ENCODE measurements at regions not wholly inside any gene's neighbourhood (a gene's known extent, or its start where the extent isn't known, plus 50 kb on each side); places are given as distances from the start of the nearest gene placed in this dataset.

- no peak for TF ChIP-seq GATA2 (IDR thresholded peaks at IDR 0.05; ENCODE audit: low read depth, low read length)
- TF ChIP-seq GATA3 (IDR thresholded peaks at IDR 0.05; ENCODE audit: low read depth, low read length) = no peak
Observed at GRCh38 chr1:181926697-181927096, 134.8 kb downstream of the ZNF648 start.
